Neuronal stem cell (in vitro differentiated cells): ENCODE measurements at regions not wholly inside any gene's neighbourhood (a gene's known extent, or its start where the extent isn't known, plus 50 kb on each side); places are given as distances from the start of the nearest gene placed in this dataset.
"Not testable (repeated sequence)": the region's sequence is repeated elsewhere in the genome, so short reads cannot be mapped to it uniquely, and the experiment has no call there.

Experiments
- DNase-seq: peaks from one replicate; pipeline ENCODE4 v3.0.0-alpha.2; 2013; ENCODE audit warnings: low spot score
- H2AFZ ChIP-seq: one replicate; pipeline ENCODE4 v1.6.1; 2013; ENCODE audit warnings: mild to moderate bottlenecking, low read length, inconsistent platforms
- H2AK5ac ChIP-seq: 2 replicates; pipeline ENCODE4 v1.6.1; 2013; ENCODE audit warnings: low read depth, mild to moderate bottlenecking, inconsistent platforms, low read length, moderate library complexity, mixed read lengths
- H2BK120ac ChIP-seq: 2 replicates; pipeline ENCODE4 v1.6.1; 2013; ENCODE audit warnings: low read depth, mild to moderate bottlenecking, inconsistent platforms, low read length, moderate library complexity, mixed read lengths
- H2BK12ac ChIP-seq: one replicate; pipeline ENCODE4 v1.6.1; 2013; ENCODE audit warnings: low read length, inconsistent platforms
- H2BK15ac ChIP-seq: 2 replicates; pipeline ENCODE4 v1.6.1; 2013; ENCODE audit warnings: mild to moderate bottlenecking, low read length, inconsistent platforms, mixed read lengths
- H2BK5ac ChIP-seq: one replicate; pipeline ENCODE4 v1.6.1; 2013; ENCODE audit warnings: inconsistent platforms, mild to moderate bottlenecking, low read length, moderate library complexity
- H3K14ac ChIP-seq: one replicate; pipeline ENCODE4 v1.6.1; 2013; ENCODE audit warnings: low read length, inconsistent platforms
- H3K18ac ChIP-seq: 2 replicates; pipeline ENCODE4 v1.6.1; 2013; ENCODE audit warnings: low read length, inconsistent platforms
- H3K23ac ChIP-seq: 2 replicates; pipeline ENCODE4 v1.6.1; 2013; ENCODE audit warnings: low read depth, mild to moderate bottlenecking, mixed read lengths, low read length, inconsistent platforms; ENCODE audit not compliant: poor library complexity
- H3K27ac ChIP-seq: replicated peaks from 3 replicates; pipeline ENCODE4 v1.5.1; 2013; ENCODE audit warnings: low read length, inconsistent platforms
- H3K27me3 ChIP-seq, 3 experiments: 2 replicates each; pipeline ENCODE4 v1.6.1; 2013; ENCODE audit warnings: low read length in 3 of 3, mild to moderate bottlenecking in 2 of 3, inconsistent platforms in 1 of 3, low read depth in 1 of 3, mixed read lengths in 1 of 3, moderate library complexity in 1 of 3; ENCODE audit not compliant: control insufficient read depth in 3 of 3, insufficient read depth in 3 of 3
- H3K36me3 ChIP-seq, 2 donors: replicated peaks in 1 of 2; 2 replicates each; pipeline ENCODE4 v1.6.1; 2013; ENCODE audit warnings: low read length in 2 of 2; ENCODE audit not compliant: control insufficient read depth in 2 of 2, insufficient read depth in 2 of 2
- H3K4ac ChIP-seq: 2 replicates; pipeline ENCODE4 v1.6.1; 2013; ENCODE audit warnings: inconsistent platforms, mild to moderate bottlenecking, low read length, moderate library complexity
- H3K4me1 ChIP-seq, 2 donors: 1 replicate in 1 of 2; 2 replicates in 1 of 2; pipeline ENCODE4 v1.6.1; 2013; ENCODE audit warnings: low read length in 2 of 2, low read depth in 1 of 2; ENCODE audit not compliant: control insufficient read depth in 2 of 2, insufficient read depth in 1 of 2
- H3K4me2 ChIP-seq: one replicate; pipeline ENCODE4 v1.6.1; 2013; ENCODE audit warnings: mild to moderate bottlenecking, low read length, inconsistent platforms; ENCODE audit not compliant: insufficient read depth, poor library complexity, severe bottlenecking
- H3K4me3 ChIP-seq, 2 donors: 2 replicates each; pipeline ENCODE4 v1.5.1; 2013; ENCODE audit warnings: low read length in 2 of 2, mild to moderate bottlenecking in 2 of 2, inconsistent platforms in 1 of 2, moderate library complexity in 1 of 2
- H3K79me1 ChIP-seq: one replicate; pipeline ENCODE4 v1.6.1; 2013; ENCODE audit warnings: low read depth, mild to moderate bottlenecking, inconsistent platforms, low read length, moderate library complexity
- H3K9ac ChIP-seq: one replicate; pipeline ENCODE4 v1.6.1; 2013; ENCODE audit warnings: mild to moderate bottlenecking, low read depth, low read length, inconsistent platforms; ENCODE audit not compliant: poor library complexity
- H3K9me3 ChIP-seq, 2 donors: replicated peaks in 1 of 2; 2 replicates each; pipeline versions ENCODE3 to v1.6.1; 2013; ENCODE audit warnings: low read length in 2 of 2, mild to moderate bottlenecking in 2 of 2, inconsistent platforms in 1 of 2, low read depth in 1 of 2, mixed read lengths in 1 of 2, moderate library complexity in 1 of 2; ENCODE audit not compliant: control insufficient read depth in 2 of 2, insufficient read depth in 1 of 2
- H4K8ac ChIP-seq: one replicate; pipeline ENCODE4 v1.6.1; 2013; ENCODE audit warnings: low read depth, mild to moderate bottlenecking, inconsistent platforms, low read length, moderate library complexity
- H4K91ac ChIP-seq: one replicate; pipeline ENCODE4 v1.6.1; 2013; ENCODE audit warnings: low read length, low read depth, mild to moderate bottlenecking, inconsistent platforms; ENCODE audit not compliant: poor library complexity
- WGBS, 2 donors: extraction: QIAGEN DNeasy Blood & Tissue Kit; methylation state at CpG; one replicate each; pipeline ENCODE4 v1.1.7; 2013; ENCODE audit warnings: missing lambda C conversion rate in 2 of 2, mixed read lengths in 1 of 2; ENCODE audit not compliant: insufficient read length in 2 of 2, insufficient replicate concordance in 1 of 2; ENCODE audit errors: extremely low coverage in 2 of 2; 5-methylcytosine and 5-hydroxymethylcytosine counted together

DNA sequence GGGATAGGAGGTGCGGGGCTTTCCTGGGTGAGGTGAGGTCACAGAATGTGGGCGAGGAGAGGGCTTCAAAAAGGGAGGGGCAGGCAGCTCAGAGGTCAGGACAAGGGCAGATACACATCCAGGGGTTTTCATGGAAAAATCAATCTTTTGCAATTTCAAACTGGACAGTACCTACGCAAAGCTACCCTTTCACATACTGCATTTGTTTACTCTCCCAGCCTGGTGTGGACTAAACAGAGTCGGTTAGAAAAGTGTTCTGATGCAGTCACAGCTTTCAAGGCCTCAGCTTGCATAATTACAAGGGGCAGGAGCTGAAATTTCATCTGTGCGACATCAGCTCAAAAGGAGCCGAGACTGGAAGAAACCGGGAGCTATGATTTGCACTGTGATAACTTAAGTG is 309.9 kb upstream of the SOX1 start:
- not testable (repeated sequence) for H3K4ac ChIP-seq, H3K4me1 ChIP-seq, H3K4me3 ChIP-seq, H2BK12ac ChIP-seq, H3K79me1 ChIP-seq, H3K18ac ChIP-seq, H3K23ac ChIP-seq, H3K36me3 ChIP-seq, H2BK5ac ChIP-seq, H3K9ac ChIP-seq, H2BK15ac ChIP-seq, H3K9me3 ChIP-seq, H4K8ac ChIP-seq, H3K27ac ChIP-seq, H2AFZ ChIP-seq, H3K14ac ChIP-seq, DNase-seq, H2AK5ac ChIP-seq, H3K4me2 ChIP-seq, H2BK120ac ChIP-seq, H4K91ac ChIP-seq, H3K27me3 ChIP-seq
- WGBS, 2 donors: no CpG with 5 or more reads among the region's 7 CpGs

DNA sequence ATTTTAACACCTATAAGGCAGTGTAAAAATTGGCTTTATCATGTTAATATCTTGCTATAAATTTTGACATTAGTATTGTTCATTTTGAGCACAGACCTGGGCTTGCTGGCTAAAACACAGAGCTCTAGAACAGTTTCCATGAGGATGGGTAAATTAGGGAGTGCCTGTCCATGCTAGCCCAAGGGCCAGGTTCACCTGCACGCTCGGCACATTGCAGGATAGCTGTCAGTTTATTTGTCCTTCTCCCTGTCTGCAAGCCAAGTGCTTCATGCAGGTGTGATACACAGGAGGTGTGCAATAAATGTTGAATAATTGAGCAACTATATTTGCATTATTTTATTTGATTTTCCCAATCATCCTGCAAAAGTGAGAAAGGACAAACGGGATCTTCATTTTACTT is 309.3 kb upstream of the SOX1 start:
- not testable (repeated sequence) for H3K4me1 ChIP-seq, H4K91ac ChIP-seq

DNA sequence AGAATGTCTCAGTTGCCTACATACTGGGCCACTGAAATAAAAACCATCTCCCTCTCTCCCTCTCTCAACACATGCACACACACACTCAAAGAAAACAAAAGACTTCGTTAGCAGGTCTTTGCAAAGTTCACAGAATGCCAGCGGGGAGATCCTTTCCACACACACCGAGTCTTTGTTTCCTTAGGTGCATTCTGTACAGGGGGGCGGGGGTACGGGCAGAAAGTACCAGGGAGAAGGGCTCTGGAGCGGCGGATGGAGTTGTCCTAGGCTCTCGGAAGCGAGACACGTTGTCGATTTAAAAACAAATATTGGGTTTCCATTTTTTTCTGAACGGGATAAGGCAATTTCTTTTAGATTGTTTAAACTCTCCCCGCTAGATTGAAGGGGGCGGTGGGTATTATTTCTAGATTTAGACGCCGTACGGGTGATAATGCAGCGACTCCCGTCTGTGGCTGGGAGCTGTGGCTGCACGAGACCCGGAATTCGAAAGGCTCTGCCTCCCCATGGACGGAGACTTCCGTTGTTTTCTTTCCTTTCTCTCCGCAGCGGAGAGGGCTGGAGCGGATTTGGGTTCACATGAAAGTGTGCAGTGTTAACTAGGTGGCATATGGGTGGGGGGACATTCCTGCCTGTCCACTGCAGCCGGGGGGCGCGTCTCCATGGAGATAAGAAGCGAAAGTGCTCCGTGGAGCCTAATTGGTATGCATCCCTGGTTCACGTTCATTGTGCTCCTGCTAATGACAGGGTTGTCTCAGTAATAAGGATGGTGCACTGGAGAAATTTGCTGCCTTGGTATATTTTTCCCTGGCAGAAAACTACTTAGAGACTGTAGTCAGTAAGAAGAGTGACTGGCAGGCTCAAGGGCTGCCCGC is 303.7 kb upstream of the SOX1 start:
- no CpG with 5 or more reads among the region's 34 CpGs for WGBS, 2 donors
- H4K8ac ChIP-seq: not testable (repeated sequence)

More for the DNA sequence above, 309.3 kb upstream of the SOX1 start:
- H3K27ac ChIP-seq, H3K9me3 ChIP-seq, H3K23ac ChIP-seq, H3K9ac ChIP-seq, H3K4ac ChIP-seq, H2AK5ac ChIP-seq, H2BK15ac ChIP-seq, H2AFZ ChIP-seq, H3K14ac ChIP-seq, H3K27me3 ChIP-seq, H4K8ac ChIP-seq, H2BK120ac ChIP-seq, H3K36me3 ChIP-seq, H3K4me3 ChIP-seq, H2BK5ac ChIP-seq, DNase-seq, H3K79me1 ChIP-seq, H3K18ac ChIP-seq, H2BK12ac ChIP-seq, H3K4me2 ChIP-seq: not testable (repeated sequence)
- no CpG with 5 or more reads among the region's 3 CpGs for WGBS, 2 donors

DNA sequence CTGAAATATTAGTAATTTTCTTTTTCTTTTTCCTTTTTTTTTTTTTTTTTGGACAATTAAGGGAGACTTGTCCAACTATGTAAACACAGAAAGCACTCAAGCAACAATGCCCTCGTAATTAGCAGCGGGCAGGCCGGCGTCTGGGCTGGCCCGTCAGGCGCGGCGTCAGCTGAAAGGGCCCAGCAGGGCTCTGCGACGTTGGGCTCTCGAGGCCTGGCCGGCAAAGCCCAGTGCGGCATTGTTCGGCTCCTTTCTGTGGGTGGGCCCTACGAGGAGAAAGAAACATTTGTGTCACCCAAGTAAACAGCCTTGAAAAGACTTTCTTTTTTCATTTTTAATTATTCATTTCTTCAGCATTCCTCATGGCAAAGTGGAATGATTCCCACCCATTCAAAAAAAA is 302.4 kb upstream of the SOX1 start:
- H2BK5ac ChIP-seq, H3K79me1 ChIP-seq, H3K4me2 ChIP-seq, H4K91ac ChIP-seq, H3K27me3 ChIP-seq, H3K4me3 ChIP-seq, H3K23ac ChIP-seq, H2BK15ac ChIP-seq, H3K36me3 ChIP-seq, H3K14ac ChIP-seq, H2AFZ ChIP-seq, H3K9me3 ChIP-seq, H3K9ac ChIP-seq, H3K27ac ChIP-seq, H2BK12ac ChIP-seq, H2AK5ac ChIP-seq, H3K4ac ChIP-seq, H3K4me1 ChIP-seq, H2BK120ac ChIP-seq, DNase-seq, H3K18ac ChIP-seq, H4K8ac ChIP-seq: not testable (repeated sequence)
- no CpG with 5 or more reads among the region's 15 CpGs for WGBS, 2 donors

More for the DNA sequence above, 303.7 kb upstream of the SOX1 start:
- not testable (repeated sequence) for DNase-seq, H3K9me3 ChIP-seq, H3K23ac ChIP-seq, H2BK120ac ChIP-seq, H3K14ac ChIP-seq, H3K4ac ChIP-seq, H2AFZ ChIP-seq, H3K9ac ChIP-seq, H3K18ac ChIP-seq, H2BK12ac ChIP-seq, H3K4me1 ChIP-seq, H3K27ac ChIP-seq, H3K79me1 ChIP-seq, H2BK5ac ChIP-seq, H2AK5ac ChIP-seq, H3K4me3 ChIP-seq, H3K4me2 ChIP-seq, H2BK15ac ChIP-seq, H4K91ac ChIP-seq, H3K27me3 ChIP-seq, H3K36me3 ChIP-seq
